ENCODE measurements at regions not wholly inside any gene's neighbourhood (a gene's known extent, or its start where the extent isn't known, plus 50 kb on each side); places are given as distances from the start of the nearest gene placed in this dataset.

DNA sequence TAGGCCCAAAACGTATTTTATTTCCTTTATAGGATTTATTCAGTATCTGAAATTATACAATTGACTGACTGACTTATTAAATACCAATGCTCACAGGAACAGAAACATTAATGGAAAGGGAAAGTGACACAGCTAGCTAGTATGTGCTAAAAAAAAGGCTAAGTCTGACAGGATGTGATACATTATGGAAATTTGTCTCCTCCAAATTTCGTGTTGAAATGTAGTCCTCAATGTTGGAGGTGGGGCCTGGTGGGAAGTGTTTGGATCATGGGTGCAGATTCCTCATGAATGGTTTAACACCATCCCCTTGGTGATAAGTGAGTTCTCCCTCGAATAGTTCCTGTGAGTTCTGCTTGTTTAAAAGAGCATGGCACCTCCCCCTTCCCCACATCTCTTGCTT is 70.6 kb upstream of the WDR75 start:
- Histone ChIP-seq H3K4me1 (no peaks in the 10 kb centered on the region), H3K36me3 (no peaks in the 10 kb centered on the region), H3K27me3 (no peaks in the 10 kb centered on the region), H3K9me3 (no peaks in the 10 kb centered on the region), H3K4me3 (no peak overlapping the region), H3K27ac (no peak overlapping the region)
- DNase-seq (no peak), ATAC-seq (no peak)
- no peak for TF ChIP-seq CTCF (IDR thresholded peaks at IDR 0.05)
- intact Hi-C loops (cut with DNase I) = no loop called here

DNA sequence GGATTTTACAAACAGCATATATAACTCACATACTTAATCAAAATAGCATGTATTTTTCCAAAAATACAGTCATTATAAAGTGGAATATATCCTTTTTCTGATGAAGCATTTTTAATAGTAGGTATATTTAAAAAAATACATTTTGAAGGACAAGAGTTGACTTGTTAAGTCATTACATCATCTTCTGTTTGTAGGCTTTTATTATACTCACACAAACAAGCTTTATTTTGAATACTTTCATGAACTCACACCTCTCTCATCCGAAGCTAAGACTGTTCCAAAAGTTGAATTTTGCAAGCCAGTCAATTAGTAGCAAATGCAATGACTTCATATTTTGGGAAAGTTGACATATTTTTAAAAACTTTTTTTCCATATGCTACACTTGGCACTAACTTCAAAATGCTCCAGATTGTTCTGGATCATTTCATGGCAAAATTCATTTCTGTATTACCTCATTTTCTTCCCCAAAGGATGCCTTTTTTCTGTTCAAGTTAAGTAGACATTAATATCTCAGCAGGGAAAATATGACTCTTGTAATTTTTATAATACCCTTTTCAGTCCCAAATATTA is 68.5 kb upstream of the WDR75 start:
- Histone ChIP-seq H3K36me3 (no peaks in the 10 kb centered on the region), H3K27me3 (no peaks in the 10 kb centered on the region), H3K9me3 (no peaks in the 10 kb centered on the region), H3K4me3 (no peak overlapping the region), H3K27ac (no peak overlapping the region), H3K4me1 (no peaks in the 10 kb centered on the region)
- ATAC-seq (no peak), DNase-seq (peak in 1 of 4 donors; percentile 16)
- intact Hi-C loops (cut with DNase I) = no loop called here
- no peak for TF ChIP-seq CTCF (IDR thresholded peaks at IDR 0.05)

GRCh38 chr2:189374481-189374880 is 66.8 kb upstream of the WDR75 start:
- no peak for TF ChIP-seq CTCF (IDR thresholded peaks at IDR 0.05)
- Histone ChIP-seq H3K4me3 (no peak overlapping the region), H3K36me3 (no peaks in the 10 kb centered on the region), H3K4me1 (no peaks in the 10 kb centered on the region), H3K9me3 (no peaks in the 10 kb centered on the region), H3K27me3 (no peaks in the 10 kb centered on the region), H3K27ac (no peak overlapping the region)
- DNase-seq = no peak
- no peak for ATAC-seq
- intact Hi-C loops (cut with DNase I) = no loop called here

- no peaks in the 10 kb centered on the region for H3K36me3 ChIP-seq
- H3K27ac ChIP-seq = no peak overlapping the region
- H3K27me3 ChIP-seq = no peaks in the 10 kb centered on the region
- no peak for DNase-seq
- intact Hi-C loops (cut with DNase I) = no loop called here
- no peaks in the 10 kb centered on the region for H3K4me1 ChIP-seq
- H3K4me3 ChIP-seq = no peak overlapping the region
- H3K9me3 ChIP-seq = no peaks in the 10 kb centered on the region
- no peak for ATAC-seq
- TF ChIP-seq CTCF (IDR thresholded peaks at IDR 0.05) = no peak
Observed at GRCh38 chr2:189375842-189376241, 65.4 kb upstream of the WDR75 start.

DNA sequence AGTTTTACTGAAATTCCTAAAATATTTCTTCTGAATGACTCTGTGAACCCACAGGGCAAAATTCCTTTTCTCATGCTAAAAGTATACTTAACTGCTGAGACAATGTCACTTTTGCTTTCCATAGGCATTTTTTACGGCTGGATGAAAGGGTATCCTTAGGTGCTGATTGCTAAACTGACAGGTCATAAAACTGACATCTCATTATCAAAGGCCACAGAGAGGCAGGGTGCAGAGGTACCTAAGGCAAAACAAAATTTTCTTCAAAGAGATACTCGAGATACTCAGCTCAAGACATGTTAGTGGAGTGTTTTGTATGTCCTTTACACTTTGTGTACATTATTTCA is 62.0 kb upstream of the WDR75 start:
- H3K27me3 ChIP-seq = no peaks in the 10 kb centered on the region
- no peak overlapping the region for H3K4me3 ChIP-seq
- intact Hi-C loops (cut with DNase I) = no loop called here
- no peak overlapping the region for H3K27ac ChIP-seq
- H3K9me3 ChIP-seq = no peaks in the 10 kb centered on the region
- TF ChIP-seq CTCF (IDR thresholded peaks at IDR 0.05) = no peak
- DNase-seq (no peak), ATAC-seq (no peak)
- H3K4me1 ChIP-seq = no peaks in the 10 kb centered on the region
- no peaks in the 10 kb centered on the region for H3K36me3 ChIP-seq

All from left lung (tissue), 4 donors.